CD4-positive, alpha-beta T cell (primary cell): ENCODE measurements at regions not wholly inside any gene's neighbourhood (a gene's known extent, or its start where the extent isn't known, plus 50 kb on each side); places are given as distances from the start of the nearest gene placed in this dataset.

Source experiments
- ATAC-seq: fragments of 200-7000 bp; cut with Tn5 transposase; one replicate; pipeline ENCODE4 v1.10.0; 2022; ENCODE audit warnings: mild to moderate bottlenecking; ENCODE audit not compliant: poor library complexity
- CTCF ChIA-PET: fragments of 350-600 bp; sonication (Branson Sonifier 250); formaldehyde crosslinking; loops from one replicate; lab custom pipeline; 2021; ENCODE audit warnings: antibody characterized with exemption, inconsistent platforms; lab: Charles Lee
- POLR2A ChIA-PET: fragments of 350-600 bp; sonication (Branson Sonifier 250); formaldehyde crosslinking; loops from one replicate; lab custom pipeline; 2021; ENCODE audit warnings: antibody characterized with exemption, inconsistent platforms; lab: Charles Lee
- DNase-seq, 14 experiments: peaks; one replicate each; pipeline ENCODE4 v3.0.0-alpha.2; 2013 to 2020; ENCODE audit warnings: mixed read lengths in 2 of 14
- H3K27ac ChIP-seq, 2 donors: one replicate each; pipeline versions ENCODE4 v1.5.1 to v1.7.0; 2013; ENCODE audit warnings: low read length in 2 of 2, low read depth in 1 of 2, mild to moderate bottlenecking in 1 of 2
- H3K27me3 ChIP-seq, 2 experiments: 1 replicate in 1 of 2; 2 replicates in 1 of 2; pipeline versions ENCODE4 v1.6.1 to v1.7.0; 2013; ENCODE audit warnings: low read length in 2 of 2, control low read depth in 1 of 2, mild to moderate bottlenecking in 1 of 2, moderate library complexity in 1 of 2; ENCODE audit not compliant: insufficient read depth in 2 of 2, control insufficient read depth in 1 of 2
- H3K36me3 ChIP-seq: one replicate; pipeline ENCODE4 v1.6.1; 2013; ENCODE audit warnings: low read length, control low read depth; ENCODE audit not compliant: insufficient read depth
- H3K4me1 ChIP-seq: one replicate; pipeline ENCODE4 v1.6.1; 2013; ENCODE audit warnings: low read length, control low read depth; ENCODE audit not compliant: insufficient read depth
- H3K4me3 ChIP-seq: one replicate; pipeline ENCODE4 v1.5.1; 2013; ENCODE audit warnings: mild to moderate bottlenecking, low read length, moderate library complexity
- H3K9me3 ChIP-seq, 2 experiments: 1 replicate in 1 of 2; 2 replicates in 1 of 2; pipeline versions ENCODE4 v1.6.1 to v1.7.0; 2013; ENCODE audit warnings: low read length in 2 of 2, mild to moderate bottlenecking in 2 of 2, control low read depth in 1 of 2, moderate library complexity in 1 of 2; ENCODE audit not compliant: control insufficient read depth in 1 of 2, insufficient read depth in 1 of 2
- H3K27ac Mint-ChIP-seq: one replicate; pipeline ENCODE4 v1.8.0; 2020; ENCODE audit warnings: mixed read lengths
- H3K27me3 Mint-ChIP-seq: one replicate; pipeline ENCODE4 v1.8.0; 2021; ENCODE audit warnings: mixed read lengths
- H3K36me3 Mint-ChIP-seq: one replicate; pipeline ENCODE4 v1.8.0; 2021; ENCODE audit warnings: low read depth, mixed read lengths
- H3K4me1 Mint-ChIP-seq: one replicate; pipeline ENCODE4 v1.8.0; 2021; ENCODE audit warnings: low read depth, mixed read lengths
- H3K4me3 Mint-ChIP-seq: one replicate; pipeline ENCODE4 v1.8.0; 2020; ENCODE audit warnings: mild to moderate bottlenecking, mixed read lengths
- H3K9me3 Mint-ChIP-seq: one replicate; pipeline ENCODE4 v1.8.0; 2020; ENCODE audit warnings: mixed read lengths
- CTCF ChIP-seq: fragments of 200-600 bp; IDR thresholded peaks from one replicate; pipeline ENCODE4 v1.8.0; 2022; ENCODE audit warnings: antibody characterized with exemption, mild to moderate bottlenecking
- intact Hi-C, 2 experiments: fragments of 100-400 bp; cut with DNase I in 1 of 2; cut with micrococcal nuclease in 1 of 2; formaldehyde crosslinking; loops; one replicate each; pipeline versions ENCODE4 v1.15.1 to v1.9.0; 2023 to 2025; cut with DNase I, micrococcal nuclease

GRCh38 chr11:113549611-113550578 is 74.7 kb upstream of the DRD2 start:
- H3K27me3 ChIP-seq, result peaks cover 5 to 12% of the 10 kb centered on the region in 2 experiments
- H3K27ac ChIP-seq, result no peak overlapping the region
- POLR2A ChIA-PET, result no interaction called here
- Mint-ChIP-seq H3K4me3 (no peak overlapping the region), H3K27ac (no peak overlapping the region), H3K9me3 (no peaks in the 10 kb centered on the region), H3K4me1 (no peaks in the 10 kb centered on the region), H3K27me3 (peaks cover 42% of the 10 kb centered on the region), H3K36me3 (no peaks in the 10 kb centered on the region)
- ATAC-seq, result no peak
- no peak for TF ChIP-seq CTCF
- CTCF ChIA-PET, result no interaction called here
- no peaks in the 10 kb centered on the region for H3K36me3 ChIP-seq
- intact Hi-C loops, result no loop called here
- no peaks in the 10 kb centered on the region for H3K9me3 ChIP-seq
- no peaks in the 10 kb centered on the region for H3K4me1 ChIP-seq
- DNase-seq, result no peak
- no peak overlapping the region for H3K4me3 ChIP-seq

- ATAC-seq, result no peak
- no peak overlapping the region for H3K27ac Mint-ChIP-seq
- no peak for TF ChIP-seq CTCF
- H3K4me3 Mint-ChIP-seq, result no peak overlapping the region
- DNase-seq, result no peak
- H3K36me3 Mint-ChIP-seq, result no peaks in the 10 kb centered on the region
- H3K4me1 Mint-ChIP-seq, result no peaks in the 10 kb centered on the region
- Histone ChIP-seq H3K27me3 (peaks cover 5 to 12% of the 10 kb centered on the region in 2 experiments), H3K4me3 (no peak overlapping the region), H3K4me1 (no peaks in the 10 kb centered on the region), H3K27ac (no peak overlapping the region), H3K36me3 (no peaks in the 10 kb centered on the region), H3K9me3 (no peaks in the 10 kb centered on the region)
- ChIA-PET POLR2A (no interaction called here), CTCF (no interaction called here)
- intact Hi-C loops, result no loop called here
- H3K27me3 Mint-ChIP-seq, result peaks cover 44% of the 10 kb centered on the region
- H3K9me3 Mint-ChIP-seq, result no peaks in the 10 kb centered on the region
Observed at GRCh38 chr11:113549061-113549460, 73.9 kb upstream of the DRD2 start.

- no peaks in the 10 kb centered on the region for H3K9me3 ChIP-seq
- no peak for TF ChIP-seq CTCF
- Mint-ChIP-seq H3K4me3 (no peak overlapping the region), H3K27me3 (peaks cover 44% of the 10 kb centered on the region), H3K9me3 (no peaks in the 10 kb centered on the region), H3K4me1 (no peaks in the 10 kb centered on the region), H3K27ac (no peak overlapping the region), H3K36me3 (no peaks in the 10 kb centered on the region)
- H3K27ac ChIP-seq, result no peak overlapping the region
- DNase-seq (no peak), ATAC-seq (no peak)
- intact Hi-C loops, result no loop called here
- H3K27me3 ChIP-seq, result peaks cover 5 to 12% of the 10 kb centered on the region in 2 experiments
- no peaks in the 10 kb centered on the region for H3K4me1 ChIP-seq
- no peak overlapping the region for H3K4me3 ChIP-seq
- CTCF ChIA-PET, result no interaction called here
- no peaks in the 10 kb centered on the region for H3K36me3 ChIP-seq
- POLR2A ChIA-PET, result no interaction called here
Observed at GRCh38 chr11:113547739-113548138, 72.5 kb upstream of the DRD2 start.
